CD14-positive monocyte (primary cell): ENCODE measurements at regions not wholly inside any gene's neighbourhood (a gene's known extent, or its start where the extent isn't known, plus 50 kb on each side); places are given as distances from the start of the nearest gene placed in this dataset.
"Not testable (repeated sequence)": the region's sequence is repeated elsewhere in the genome, so short reads cannot be mapped to it uniquely, and the experiment has no call there.

Experiments
- DNase-seq, 3 donors: peaks; one replicate each; pipeline ENCODE4 v3.0.0-alpha.2; 2011 to 2022
- H2AFZ ChIP-seq: 2 replicates; pipeline ENCODE4 v1.6.0; 2012; ENCODE audit warnings: mild to moderate bottlenecking, low read depth, low read length, inconsistent platforms; ENCODE audit not compliant: insufficient read depth, poor library complexity, severe bottlenecking
- H3K27ac ChIP-seq, 2 donors: 1 replicate in 1 of 2; 2 replicates in 1 of 2; pipeline ENCODE4 v1.5.1; 2012 to 2013; ENCODE audit warnings: low read length in 2 of 2, control low read depth in 1 of 2, inconsistent platforms in 1 of 2, low read depth in 1 of 2, mild to moderate bottlenecking in 1 of 2
- H3K27me3 ChIP-seq, 2 donors: one replicate each; pipeline versions ENCODE4 v1.6.0 to v1.6.1; 2011 to 2013; ENCODE audit warnings: low read length in 2 of 2; ENCODE audit not compliant: control insufficient read depth in 2 of 2, insufficient read depth in 2 of 2
- H3K36me3 ChIP-seq, 2 donors: replicated peaks in 1 of 2; 1 replicate in 1 of 2; 2 replicates in 1 of 2; pipeline versions ENCODE4 v1.5.1 to v1.6.1; 2012 to 2013; ENCODE audit warnings: low read length in 2 of 2, control low read depth in 1 of 2, inconsistent platforms in 1 of 2, mild to moderate bottlenecking in 1 of 2; ENCODE audit not compliant: insufficient read depth in 2 of 2, control insufficient read depth in 1 of 2
- H3K4me1 ChIP-seq, 2 donors: 1 replicate in 1 of 2; 2 replicates in 1 of 2; pipeline versions ENCODE4 v1.5.1 to v1.6.1; 2012 to 2013; ENCODE audit warnings: low read length in 2 of 2, control low read depth in 1 of 2, inconsistent platforms in 1 of 2, mild to moderate bottlenecking in 1 of 2, moderate library complexity in 1 of 2; ENCODE audit not compliant: insufficient read depth in 2 of 2, control insufficient read depth in 1 of 2
- H3K4me2 ChIP-seq: replicated peaks from 2 replicates; pipeline ENCODE3; 2012; ENCODE audit warnings: low read length, moderate library complexity, mild to moderate bottlenecking; ENCODE audit not compliant: poor library complexity, severe bottlenecking; ENCODE audit errors: extremely low read depth
- H3K4me3 ChIP-seq, 3 experiments: fragments of 200-600 bp in 1 of 3; sonication (generic) in 1 of 3; replicated peaks in 1 of 3; 1 replicate in 2 of 3; 2 replicates in 1 of 3; pipeline ENCODE4 v1.5.1; 2011 to 2013; ENCODE audit warnings: low read length in 3 of 3, mild to moderate bottlenecking in 3 of 3, control low read depth in 2 of 3, low read depth in 2 of 3, inconsistent platforms in 1 of 3, moderate library complexity in 1 of 3
- H3K79me2 ChIP-seq: 2 replicates; pipeline ENCODE4 v1.6.0; 2012; ENCODE audit warnings: mild to moderate bottlenecking, control low read depth, inconsistent platforms, low read length, moderate library complexity; ENCODE audit not compliant: insufficient read depth
- H3K9ac ChIP-seq: 2 replicates; pipeline ENCODE4 v1.6.0; 2017; ENCODE audit warnings: low read length, mild to moderate bottlenecking; ENCODE audit not compliant: insufficient read depth, poor library complexity, severe bottlenecking
- H3K9me3 ChIP-seq, 2 donors: replicated peaks in 1 of 2; 1 replicate in 1 of 2; 2 replicates in 1 of 2; pipeline versions ENCODE4 v1.5.1 to v1.6.1; 2012 to 2013; ENCODE audit warnings: low read length in 2 of 2, control low read depth in 1 of 2; ENCODE audit not compliant: control insufficient read depth in 1 of 2, insufficient read depth in 1 of 2
- H4K20me1 ChIP-seq: 2 replicates; pipeline ENCODE4 v1.6.0; 2012; ENCODE audit warnings: mild to moderate bottlenecking, low read length, control low read depth, moderate library complexity; ENCODE audit not compliant: insufficient read depth
- H3K27ac Mint-ChIP-seq, 7 donors: one replicate each; pipeline ENCODE4 v1.8.0; 2020; ENCODE audit warnings: mild to moderate bottlenecking in 7 of 7, mixed read lengths in 7 of 7, moderate library complexity in 6 of 7, inconsistent platforms in 2 of 7
- H3K27me3 Mint-ChIP-seq, 3 donors: one replicate each; pipeline ENCODE4 v1.8.0; 2021 to 2022; ENCODE audit warnings: low read depth in 3 of 3, mild to moderate bottlenecking in 3 of 3, mixed read lengths in 3 of 3, moderate library complexity in 3 of 3, inconsistent platforms in 1 of 3
- H3K36me3 Mint-ChIP-seq, 2 donors: one replicate each; pipeline ENCODE4 v1.8.0; 2020; ENCODE audit warnings: mixed read lengths in 2 of 2, inconsistent platforms in 1 of 2, mild to moderate bottlenecking in 1 of 2
- H3K4me1 Mint-ChIP-seq: one replicate; pipeline ENCODE4 v1.8.0; 2020; ENCODE audit warnings: mild to moderate bottlenecking, mixed read lengths
- H3K4me3 Mint-ChIP-seq, 2 donors: one replicate each; pipeline ENCODE4 v1.8.0; 2020; ENCODE audit warnings: mild to moderate bottlenecking in 2 of 2, mixed read lengths in 2 of 2, moderate library complexity in 1 of 2
- H3K9me3 Mint-ChIP-seq, 7 donors: one replicate each; pipeline ENCODE4 v1.8.0; 2020 to 2022; ENCODE audit warnings: mixed read lengths in 7 of 7, mild to moderate bottlenecking in 6 of 7, moderate library complexity in 6 of 7, inconsistent platforms in 2 of 7
- CTCF ChIP-seq: fragments of 200-600 bp; IDR thresholded peaks from one replicate; pipeline ENCODE4 v1.8.0; 2022; ENCODE audit warnings: antibody characterized with exemption, mild to moderate bottlenecking
- WGBS: methylation state at CpG from one replicate; pipeline ENCODE4 v1.1.5; 2013; ENCODE audit warnings: missing lambda C conversion rate; ENCODE audit not compliant: insufficient coverage; 5-methylcytosine and 5-hydroxymethylcytosine counted together
- intact Hi-C, 2 donors: fragments of 100-400 bp; cut with micrococcal nuclease; formaldehyde crosslinking; loops; one replicate each; pipeline versions ENCODE4 v1.15.0 to v1.15.1; 2023

- Histone ChIP-seq H4K20me1 (no peaks in the 10 kb centered on the region), H3K79me2 (no peaks in the 10 kb centered on the region), H3K27ac (no peak overlapping the region), H3K4me1 (peaks cover 24 to 36% of the 10 kb centered on the region in 2 donors), H3K36me3 (no peaks in the 10 kb centered on the region), H3K27me3 (no peaks in the 10 kb centered on the region), H3K9me3 (no peaks in the 10 kb centered on the region), H2AFZ (no peak overlapping the region), H3K4me2 (no peak overlapping the region), H3K4me3 (no peak overlapping the region), H3K9ac (no peak overlapping the region)
- Mint-ChIP-seq H3K4me1 (peaks cover 47% of the 10 kb centered on the region), H3K4me3 (no peak overlapping the region), H3K27me3 (peaks cover 0 to 3% (median 0%) of the 10 kb centered on the region in 3 donors), H3K27ac (peak overlapping the region in 2 of 7 donors; percentile 41 to 95), H3K36me3 (peaks cover 0 to 3% of the 10 kb centered on the region in 2 donors), H3K9me3 (no peaks in the 10 kb centered on the region)
- WGBS: 100% methylated on average over 3 of the region's 5 CpGs
- intact Hi-C loops: no loop called here
- no peak for TF ChIP-seq CTCF
- DNase-seq: no peak
Observed at GRCh38 chr12:96107236-96107635, 71.8 kb upstream of the LTA4H start.

- H3K4me1 ChIP-seq: peaks cover 14 to 28% of the 10 kb centered on the region in 2 donors
- H3K4me3 ChIP-seq: peak overlapping the region in 1 of 3 experiments; percentile 52
- H3K79me2 ChIP-seq: no peaks in the 10 kb centered on the region
- no peaks in the 10 kb centered on the region for H3K9me3 ChIP-seq
- H4K20me1 ChIP-seq: no peaks in the 10 kb centered on the region
- H3K27ac ChIP-seq: peak overlapping the region; percentile 57 to 74
- peak; percentile 46 to 64 (median 50) for DNase-seq
- peaks cover 0 to 3% (median 0%) of the 10 kb centered on the region in 3 donors for H3K27me3 Mint-ChIP-seq
- H3K4me1 Mint-ChIP-seq: peaks cover 45% of the 10 kb centered on the region
- peak overlapping the region; percentile 69 to 86 for H3K4me3 Mint-ChIP-seq
- H3K36me3 Mint-ChIP-seq: peaks cover 0 to 3% of the 10 kb centered on the region in 2 donors
- no peaks in the 10 kb centered on the region for H3K27me3 ChIP-seq
- TF ChIP-seq CTCF: no peak
- H3K9ac ChIP-seq: peak overlapping the region; percentile 19
- WGBS: 0% methylated on average over 9 of the region's 11 CpGs
- H3K27ac Mint-ChIP-seq: peak overlapping the region; percentile 46 to 95 (median 88)
- H3K4me2 ChIP-seq: peak overlapping the region; percentile 50
- intact Hi-C loops: no loop called here
- H2AFZ ChIP-seq: peak overlapping the region; percentile 78
- H3K9me3 Mint-ChIP-seq: no peaks in the 10 kb centered on the region
- H3K36me3 ChIP-seq: no peaks in the 10 kb centered on the region
Observed at GRCh38 chr12:96108321-96108720, 72.9 kb upstream of the LTA4H start.

GRCh38 chr12:96108941-96109340 lies 73.6 kb upstream of the LTA4H start:
- H3K4me3 ChIP-seq, H2AFZ ChIP-seq, H3K4me3 Mint-ChIP-seq, H3K79me2 ChIP-seq, H3K27me3 Mint-ChIP-seq, H3K9ac ChIP-seq, H3K27ac ChIP-seq, H4K20me1 ChIP-seq, H3K27me3 ChIP-seq, DNase-seq, H3K36me3 ChIP-seq, H3K27ac Mint-ChIP-seq, H3K9me3 Mint-ChIP-seq, intact Hi-C loops, H3K36me3 Mint-ChIP-seq, H3K9me3 ChIP-seq, H3K4me2 ChIP-seq: not testable (repeated sequence)
- WGBS: 93% methylated on average over 21 of the region's 31 CpGs
- peaks cover 44% of the 10 kb centered on the region for H3K4me1 Mint-ChIP-seq
- H3K4me1 ChIP-seq: peaks cover 12 to 26% of the 10 kb centered on the region in 2 donors
